ENCODE measurements at regions not wholly inside any gene's neighbourhood (a gene's known extent, or its start where the extent isn't known, plus 50 kb on each side); places are given as distances from the start of the nearest gene placed in this dataset.
"Not testable (repeated sequence)": the region's sequence is repeated elsewhere in the genome, so short reads cannot be mapped to it uniquely, and the experiment has no call there.

- not testable (repeated sequence) for DNase-seq
Observed at GRCh38 chr2:91422102-91422501, 2730.6 kb downstream of the RPIA start.

- not testable (repeated sequence) for DNase-seq
Observed at GRCh38 chr2:91427148-91427547, 2735.7 kb downstream of the RPIA start.

- DNase-seq = not testable (repeated sequence)
Observed at GRCh38 chr2:91441932-91442245, 2750.4 kb downstream of the RPIA start.

- DNase-seq = peak in 3 of 4 experiments; percentile 4 to 19 (median 4)
Observed at GRCh38 chr2:91442246-91442905, 2750.9 kb downstream of the RPIA start.

- peak in 1 of 4 experiments; percentile 5 for DNase-seq
Observed at GRCh38 chr2:91442906-91443729, 2751.6 kb downstream of the RPIA start.

GRCh38 chr2:91443730-91444115, 2752.2 kb downstream of the RPIA start:
- DNase-seq = peak in 1 of 4 experiments; percentile 0

- DNase-seq = peak in 1 of 4 experiments; percentile 1
Observed at GRCh38 chr2:91445705-91446104, 2754.2 kb downstream of the RPIA start.

- DNase-seq = not testable (repeated sequence)
Observed at GRCh38 chr2:91446489-91446888, 2755.0 kb downstream of the RPIA start.

- not testable (repeated sequence) for DNase-seq
Observed at GRCh38 chr2:91446915-91447314, 2755.4 kb downstream of the RPIA start.

GRCh38 chr2:91447508-91447907, 2756.0 kb downstream of the RPIA start:
- DNase-seq = not testable (repeated sequence)

GRCh38 chr2:91462292-91462691, 2770.8 kb downstream of the RPIA start:
- not testable (repeated sequence) for DNase-seq

GRCh38 chr2:91463007-91463406, 2771.5 kb downstream of the RPIA start:
- DNase-seq = not testable (repeated sequence)

GRCh38 chr2:91466780-91467363, 2775.4 kb downstream of the RPIA start:
- not testable (repeated sequence) for DNase-seq

GRCh38 chr2:91476244-91476935, 2784.9 kb downstream of the RPIA start:
- DNase-seq = peak in 1 of 4 experiments; percentile 1

GRCh38 chr2:91476936-91477246, 2785.4 kb downstream of the RPIA start:
- DNase-seq = peak in 1 of 4 experiments; percentile 1

- peak in 2 of 4 experiments; percentile 20 to 21 for DNase-seq
Observed at GRCh38 chr2:91477291-91477690, 2785.8 kb downstream of the RPIA start.

- DNase-seq = peak; percentile 14 to 53 (median 38)
Observed at GRCh38 chr2:91477731-91478672, 2786.5 kb downstream of the RPIA start.

- DNase-seq = peak in 2 of 4 experiments; percentile 19 to 24
Observed at GRCh38 chr2:91478851-91479718, 2787.6 kb downstream of the RPIA start.

- not testable (repeated sequence) for DNase-seq
Observed at GRCh38 chr2:91485226-91485625, 2793.8 kb downstream of the RPIA start.
